ENCODE measurements at regions not wholly inside any gene's neighbourhood (a gene's known extent, or its start where the extent isn't known, plus 50 kb on each side); places are given as distances from the start of the nearest gene placed in this dataset.

DNA sequence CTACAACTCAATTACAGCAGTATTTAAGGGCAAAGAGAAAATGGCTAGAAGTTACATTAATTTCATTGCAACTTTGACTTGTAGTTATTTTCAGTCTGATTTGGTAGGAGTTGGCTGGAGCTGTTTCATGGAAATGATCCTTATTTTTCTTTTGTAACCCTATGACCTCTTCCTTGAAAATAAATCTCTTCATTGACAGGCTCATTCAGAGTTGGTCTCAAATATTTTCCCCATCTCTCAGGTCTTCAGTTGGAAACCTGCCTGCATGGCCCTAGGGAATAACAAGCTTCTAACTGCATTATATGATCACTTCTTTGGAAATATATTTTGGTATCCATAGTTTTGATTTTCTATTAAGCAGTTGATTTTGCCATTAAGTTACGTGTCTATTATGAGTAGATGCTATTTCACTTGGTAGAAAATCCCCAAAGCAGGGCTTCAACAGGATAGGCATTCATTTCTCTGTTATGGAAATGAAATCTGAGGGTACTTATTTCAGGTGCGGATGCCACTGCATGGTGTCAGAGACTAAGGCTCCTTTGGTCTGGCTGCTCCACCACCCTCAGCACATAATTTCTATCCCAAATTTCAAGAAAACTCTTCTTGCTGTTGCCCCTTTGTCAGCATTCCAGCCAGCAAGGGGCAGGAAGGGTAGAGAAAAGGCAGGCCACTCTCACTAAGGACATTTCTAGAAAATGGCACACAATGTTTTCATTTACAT lies 502.5 kb downstream of the SPRY1 start:
- no peaks in the 10 kb centered on the region for H3K9me3 ChIP-seq (ENCODE audit: control insufficient read depth, low read depth, low read length)
- FAIRE-seq = no peak
- no peak for DNase-seq (ENCODE audit: low read depth, low spot score)
- H3K4me3 ChIP-seq (ENCODE audit: control insufficient read depth in 2 of 3, extremely low read depth in 1 of 3, insufficient read depth in 2 of 3, low read depth in 1 of 3, low read length in 3 of 3) = no peak overlapping the region
- dilution Hi-C loops (cut with MboI; ENCODE audit: extremely low pct_ligation_motif_present, low sequenced_read_pairs) = no loop called here
- H3K9ac ChIP-seq (ENCODE audit: control insufficient read depth, extremely low read depth, insufficient read depth, low read length) = no peak overlapping the region
- H3K79me2 ChIP-seq (ENCODE audit: control insufficient read depth, insufficient read depth, low read length) = no peaks in the 10 kb centered on the region
- H2AFZ ChIP-seq (ENCODE audit: control insufficient read depth, low read length) = no peak overlapping the region
- no peaks in the 10 kb centered on the region for H3K4me1 ChIP-seq (ENCODE audit: control insufficient read depth, extremely low read depth, insufficient read depth, low read length)
- H3K9me1 ChIP-seq (ENCODE audit: control insufficient read depth, extremely low read depth, insufficient read depth, low read length) = no peaks in the 10 kb centered on the region
- H3K27ac ChIP-seq (ENCODE audit: control insufficient read depth, insufficient read depth, low read length) = no peak overlapping the region
- H4K20me1 ChIP-seq (ENCODE audit: control insufficient read depth, extremely low read depth, insufficient read depth, low read length) = no peaks in the 10 kb centered on the region
- H3K27me3 ChIP-seq (ENCODE audit: control insufficient read depth, extremely low read depth, insufficient read depth, low read length) = no peaks in the 10 kb centered on the region
- H3K4me2 ChIP-seq (ENCODE audit: control insufficient read depth, extremely low read depth, insufficient read depth, low read depth, low read length) = no peak overlapping the region
- no peaks in the 10 kb centered on the region for H3K36me3 ChIP-seq (ENCODE audit: control insufficient read depth in 2 of 2, extremely low read depth in 1 of 2, insufficient read depth in 2 of 2, low read length in 2 of 2)
- TF ChIP-seq, protein P1, sequence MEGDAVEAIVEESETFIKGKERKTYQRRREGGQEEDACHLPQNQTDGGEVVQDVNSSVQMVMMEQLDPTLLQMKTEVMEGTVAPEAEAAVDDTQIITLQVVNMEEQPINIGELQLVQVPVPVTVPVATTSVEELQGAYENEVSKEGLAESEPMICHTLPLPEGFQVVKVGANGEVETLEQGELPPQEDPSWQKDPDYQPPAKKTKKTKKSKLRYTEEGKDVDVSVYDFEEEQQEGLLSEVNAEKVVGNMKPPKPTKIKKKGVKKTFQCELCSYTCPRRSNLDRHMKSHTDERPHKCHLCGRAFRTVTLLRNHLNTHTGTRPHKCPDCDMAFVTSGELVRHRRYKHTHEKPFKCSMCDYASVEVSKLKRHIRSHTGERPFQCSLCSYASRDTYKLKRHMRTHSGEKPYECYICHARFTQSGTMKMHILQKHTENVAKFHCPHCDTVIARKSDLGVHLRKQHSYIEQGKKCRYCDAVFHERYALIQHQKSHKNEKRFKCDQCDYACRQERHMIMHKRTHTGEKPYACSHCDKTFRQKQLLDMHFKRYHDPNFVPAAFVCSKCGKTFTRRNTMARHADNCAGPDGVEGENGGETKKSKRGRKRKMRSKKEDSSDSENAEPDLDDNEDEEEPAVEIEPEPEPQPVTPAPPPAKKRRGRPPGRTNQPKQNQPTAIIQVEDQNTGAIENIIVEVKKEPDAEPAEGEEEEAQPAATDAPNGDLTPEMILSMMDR (optimal IDR thresholded peaks at IDR 0.05 in 1 of 3, IDR thresholded peaks at IDR 0.05 in 1 of 3, conservative IDR thresholded peaks at IDR 0.05 in 1 of 3; ENCODE audit: extremely low read depth in 1 of 3, insufficient read depth in 2 of 3, low read length in 3 of 3) = no peak
- TF ChIP-seq EZH2 (IDR thresholded peaks at IDR 0.05; ENCODE audit: low read length) = no peak

GRCh38 chr4:123904882-123905281 lies 508.3 kb downstream of the SPRY1 start:
- H4K20me1 ChIP-seq (ENCODE audit: control insufficient read depth, extremely low read depth, insufficient read depth, low read length) = no peaks in the 10 kb centered on the region
- no peak for TF ChIP-seq EZH2 (IDR thresholded peaks at IDR 0.05; ENCODE audit: low read length)
- TF ChIP-seq, protein P1 (optimal IDR thresholded peaks at IDR 0.05 in 1 of 3, IDR thresholded peaks at IDR 0.05 in 1 of 3, conservative IDR thresholded peaks at IDR 0.05 in 1 of 3; ENCODE audit: extremely low read depth in 1 of 3, insufficient read depth in 2 of 3, low read length in 3 of 3) = no peak
- H3K79me2 ChIP-seq (ENCODE audit: control insufficient read depth, insufficient read depth, low read length) = no peaks in the 10 kb centered on the region
- FAIRE-seq (no peak), DNase-seq (ENCODE audit: low read depth, low spot score) (no peak)
- dilution Hi-C loops (cut with MboI; ENCODE audit: extremely low pct_ligation_motif_present, low sequenced_read_pairs) = no loop called here
- H3K27ac ChIP-seq (ENCODE audit: control insufficient read depth, insufficient read depth, low read length) = no peak overlapping the region
- no peaks in the 10 kb centered on the region for H3K27me3 ChIP-seq (ENCODE audit: control insufficient read depth, extremely low read depth, insufficient read depth, low read length)
- no peak overlapping the region for H3K9ac ChIP-seq (ENCODE audit: control insufficient read depth, extremely low read depth, insufficient read depth, low read length)
- H3K36me3 ChIP-seq (ENCODE audit: control insufficient read depth in 2 of 2, extremely low read depth in 1 of 2, insufficient read depth in 2 of 2, low read length in 2 of 2) = no peaks in the 10 kb centered on the region
- no peak overlapping the region for H3K4me3 ChIP-seq (ENCODE audit: control insufficient read depth in 2 of 3, extremely low read depth in 1 of 3, insufficient read depth in 2 of 3, low read depth in 1 of 3, low read length in 3 of 3)
- H3K9me1 ChIP-seq (ENCODE audit: control insufficient read depth, extremely low read depth, insufficient read depth, low read length) = no peaks in the 10 kb centered on the region
- H3K4me2 ChIP-seq (ENCODE audit: control insufficient read depth, extremely low read depth, insufficient read depth, low read depth, low read length) = no peak overlapping the region
- H3K9me3 ChIP-seq (ENCODE audit: control insufficient read depth, low read depth, low read length) = no peaks in the 10 kb centered on the region
- no peaks in the 10 kb centered on the region for H3K4me1 ChIP-seq (ENCODE audit: control insufficient read depth, extremely low read depth, insufficient read depth, low read length)
- no peak overlapping the region for H2AFZ ChIP-seq (ENCODE audit: control insufficient read depth, low read length)
